NK-92 (cell line): ENCODE measurements at regions not wholly inside any gene's neighbourhood (a gene's known extent, or its start where the extent isn't known, plus 50 kb on each side); places are given as distances from the start of the nearest gene placed in this dataset.

Source experiments
- DNase-seq: peaks from one replicate; lab custom pipeline; 2025; ENCODE audit not compliant: unreplicated experiment; lab: John Stamatoyannopoulos, UW

DNA sequence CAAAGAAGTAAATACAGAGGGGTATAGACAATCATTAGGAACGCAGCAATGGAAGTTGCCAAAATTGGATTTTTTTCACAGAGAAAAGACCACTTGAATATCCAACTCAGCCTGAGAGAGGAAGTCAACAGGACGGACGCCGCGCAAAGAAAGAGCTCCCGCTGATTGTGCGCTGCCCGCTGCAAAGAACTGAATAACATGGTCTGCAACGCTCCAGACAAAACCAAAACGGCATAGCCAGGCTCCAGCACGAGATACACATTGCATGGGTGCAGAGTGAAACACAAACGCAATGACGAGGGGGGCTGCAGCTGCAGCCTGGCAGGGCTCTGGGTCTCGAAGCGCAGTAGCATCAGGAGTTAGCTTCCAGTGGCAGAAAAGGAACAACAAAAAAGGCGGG lies 113.9 kb upstream of the MGMT start:
- no peak for DNase-seq

DNA sequence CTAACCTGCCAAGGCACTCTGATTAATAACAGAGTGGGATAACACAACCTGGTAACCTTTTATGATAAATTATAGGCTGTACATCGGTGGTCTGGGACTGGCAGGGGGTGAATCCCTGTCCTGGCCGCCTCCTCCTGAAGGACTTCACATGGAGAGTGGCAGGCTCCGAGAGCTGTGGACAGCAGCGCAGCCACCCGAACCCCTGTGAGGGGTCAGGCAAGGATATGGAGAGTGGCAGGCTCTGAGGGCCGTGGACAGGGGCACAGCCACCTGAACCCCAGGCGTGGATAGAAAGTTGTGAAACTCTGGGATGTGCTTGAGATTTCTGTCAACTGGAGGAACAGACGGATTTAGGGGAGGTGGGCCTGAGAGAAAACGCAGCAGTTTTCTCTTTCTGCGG lies 107.0 kb upstream of the MGMT start:
- DNase-seq, result no peak

DNA sequence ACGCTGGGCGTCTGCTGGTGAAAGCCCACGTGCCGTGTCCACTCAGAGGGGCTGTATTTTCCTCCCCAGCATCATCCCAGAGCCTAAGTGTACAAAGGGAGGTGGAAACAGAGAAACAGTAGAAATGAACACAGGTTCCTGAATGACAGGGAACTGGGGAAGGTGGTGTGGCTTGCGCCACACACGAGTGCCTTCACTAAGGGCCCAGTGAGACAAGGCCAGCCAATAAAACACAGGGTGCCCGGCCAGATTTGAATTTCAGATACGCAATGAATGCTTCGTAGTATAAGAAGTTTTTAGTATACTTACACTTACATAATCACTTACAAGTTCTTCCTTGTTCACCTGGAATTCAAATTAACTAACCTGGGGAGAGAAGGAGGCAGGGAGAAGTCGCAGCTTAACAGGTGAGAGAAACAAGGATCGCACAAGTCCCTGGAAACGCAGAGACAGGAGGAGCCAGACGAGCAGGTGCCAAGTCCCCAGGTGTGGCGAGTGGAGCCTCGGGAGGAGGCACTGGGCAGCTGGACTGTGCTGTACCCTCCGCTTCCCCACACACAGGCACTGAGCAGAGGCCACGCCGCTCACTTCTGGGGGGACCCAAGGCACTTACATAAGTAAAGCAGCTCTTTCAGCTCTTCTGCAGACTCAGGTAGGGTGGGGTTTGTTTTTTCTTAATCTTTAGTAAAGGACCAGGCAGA lies 105.2 kb upstream of the MGMT start:
- no peak for DNase-seq

DNA sequence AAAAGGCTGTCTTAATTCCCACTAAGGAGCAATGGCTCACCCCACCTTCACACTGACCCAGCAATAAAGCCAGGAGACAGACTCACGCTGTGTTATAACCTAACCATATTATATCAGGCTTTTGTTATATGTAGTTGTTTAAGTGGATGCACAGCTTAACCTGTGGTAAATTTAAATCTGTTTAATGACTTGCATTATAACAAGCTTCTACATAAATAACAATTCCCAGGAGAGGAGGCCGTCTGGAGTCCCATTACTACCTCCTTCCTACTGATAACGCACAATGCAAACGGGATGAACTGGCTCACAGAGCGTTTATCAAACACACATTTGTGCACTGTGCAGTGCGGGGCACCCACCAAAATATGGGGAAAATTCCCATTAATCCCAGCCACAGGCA lies 102.1 kb upstream of the MGMT start:
- DNase-seq, result no peak

DNA sequence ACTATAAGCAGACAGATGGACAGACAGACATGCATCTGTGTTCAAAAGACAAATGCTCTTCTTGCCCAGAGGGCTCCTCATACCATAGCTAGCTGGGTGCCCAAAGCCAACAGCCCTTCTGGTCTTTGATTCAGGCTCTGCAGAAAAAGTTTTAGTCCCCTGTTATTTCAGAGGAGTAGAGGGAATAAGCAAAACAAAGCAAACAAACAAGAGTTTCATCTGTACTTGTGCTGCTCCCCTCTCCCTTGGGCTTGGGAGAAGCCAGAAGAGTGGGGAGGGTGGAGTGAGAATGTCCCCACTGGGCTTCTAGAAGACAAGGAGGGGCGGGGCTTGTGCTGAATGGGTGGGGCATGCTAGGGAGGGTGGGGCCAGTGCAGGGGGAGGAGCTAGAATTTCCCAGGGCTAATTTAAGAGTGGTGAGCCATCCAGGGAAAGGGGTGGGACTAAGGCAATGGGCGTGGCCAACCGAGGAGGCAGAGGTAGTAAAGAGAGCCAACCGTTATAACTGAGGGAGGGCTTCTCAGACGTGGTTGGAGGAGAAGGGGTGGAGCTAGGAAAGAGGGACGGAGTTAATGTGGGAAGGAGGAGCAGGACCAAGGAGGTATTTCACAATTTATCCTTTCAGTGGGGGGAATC lies 101.2 kb upstream of the MGMT start:
- no peak for DNase-seq

DNA sequence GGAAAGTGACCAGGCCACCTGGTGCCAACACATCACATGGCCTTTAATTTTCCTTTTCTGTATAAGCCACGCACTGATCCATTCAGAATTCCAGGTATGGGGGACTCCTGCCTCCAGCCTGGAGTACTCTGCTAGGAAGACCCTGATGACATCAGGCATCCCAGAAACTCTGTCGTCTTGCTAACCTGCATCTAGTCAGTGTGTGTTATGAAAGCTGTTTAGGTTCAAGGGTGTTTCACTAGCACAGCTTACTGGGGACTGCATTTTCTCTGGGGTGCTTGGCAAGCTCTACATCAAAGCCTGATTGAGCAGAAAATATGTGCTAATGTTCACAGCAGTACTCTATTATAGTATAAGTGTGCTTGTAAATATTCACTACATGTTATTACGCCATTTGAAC lies 100.6 kb upstream of the MGMT start:
- no peak for DNase-seq

DNA sequence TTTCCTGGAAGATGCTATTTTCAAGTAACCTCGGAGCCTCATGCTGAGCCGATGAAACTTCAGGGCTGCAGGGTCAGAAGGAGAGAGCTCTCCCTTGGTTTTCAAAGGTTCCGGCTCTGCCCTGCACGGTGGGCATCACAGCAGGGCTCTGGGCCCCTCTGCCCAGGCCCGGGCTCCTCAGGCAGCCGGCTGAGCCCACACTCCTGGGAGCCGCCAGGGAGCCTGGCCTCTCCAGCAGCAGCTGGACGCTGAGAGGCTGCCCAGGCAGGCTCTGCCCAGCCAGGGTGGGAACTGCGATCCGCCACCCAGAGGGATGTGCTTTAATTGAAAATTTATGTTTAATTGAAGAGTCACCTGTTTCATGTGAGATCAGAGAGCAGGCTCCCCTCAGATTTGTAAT lies 97.5 kb upstream of the MGMT start:
- DNase-seq, result no peak

DNA sequence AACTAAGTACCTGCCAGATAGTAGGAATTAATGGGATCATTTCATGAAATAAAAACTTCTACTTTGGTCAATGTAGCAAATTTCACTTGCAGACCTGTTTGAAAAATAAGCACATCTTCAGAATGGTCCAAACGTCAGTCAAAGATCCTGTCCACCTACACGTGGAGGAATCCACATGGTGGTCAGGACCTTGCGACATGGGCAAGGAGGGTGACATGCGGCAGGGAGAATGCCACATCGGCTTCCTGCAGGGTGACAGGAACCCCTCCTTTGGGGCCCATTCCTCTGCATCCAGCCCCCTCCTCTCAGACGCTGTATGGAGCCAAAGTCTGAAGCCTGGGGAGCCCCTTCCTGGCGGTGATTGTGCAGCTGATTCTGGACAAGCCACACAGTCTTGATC lies 95.5 kb upstream of the MGMT start:
- no peak for DNase-seq

DNA sequence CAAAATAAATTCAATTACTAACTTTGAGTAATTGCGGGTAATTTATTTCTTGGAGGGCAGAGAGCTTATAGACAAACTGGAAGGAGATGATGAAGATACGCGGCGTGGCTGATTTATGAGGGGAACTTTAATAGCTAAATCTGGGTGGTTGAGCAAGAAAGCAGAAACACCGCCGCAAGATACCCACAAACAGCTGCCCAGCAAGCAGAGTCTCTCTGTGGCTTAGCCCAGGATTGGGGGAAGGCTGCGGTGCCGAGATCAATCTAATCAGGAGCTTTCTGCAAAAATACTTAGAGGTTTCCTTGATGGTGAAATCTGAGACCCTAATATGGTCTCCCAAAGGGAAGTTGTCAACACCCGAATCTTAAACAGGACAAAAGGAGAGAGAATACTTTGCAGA lies 94.9 kb upstream of the MGMT start:
- no peak for DNase-seq

DNA sequence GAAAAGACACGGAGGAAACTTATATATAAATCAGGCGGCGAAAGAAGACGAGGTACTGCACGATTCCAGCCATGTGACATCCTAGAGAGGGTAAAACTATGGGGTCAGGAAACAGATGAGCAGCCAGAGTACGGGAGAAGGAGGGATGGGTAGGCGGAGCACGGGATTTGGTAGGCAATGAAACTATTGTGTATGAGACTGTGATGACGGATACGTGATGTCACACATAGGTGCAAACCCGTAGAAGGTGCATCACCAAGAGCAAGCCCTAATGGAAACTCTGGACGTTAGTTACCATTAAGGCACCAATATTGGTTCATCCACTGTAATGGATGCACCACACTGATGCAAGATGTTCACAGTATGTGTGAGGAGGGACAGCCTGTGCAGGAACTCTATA lies 93.8 kb upstream of the MGMT start:
- no peak for DNase-seq

DNA sequence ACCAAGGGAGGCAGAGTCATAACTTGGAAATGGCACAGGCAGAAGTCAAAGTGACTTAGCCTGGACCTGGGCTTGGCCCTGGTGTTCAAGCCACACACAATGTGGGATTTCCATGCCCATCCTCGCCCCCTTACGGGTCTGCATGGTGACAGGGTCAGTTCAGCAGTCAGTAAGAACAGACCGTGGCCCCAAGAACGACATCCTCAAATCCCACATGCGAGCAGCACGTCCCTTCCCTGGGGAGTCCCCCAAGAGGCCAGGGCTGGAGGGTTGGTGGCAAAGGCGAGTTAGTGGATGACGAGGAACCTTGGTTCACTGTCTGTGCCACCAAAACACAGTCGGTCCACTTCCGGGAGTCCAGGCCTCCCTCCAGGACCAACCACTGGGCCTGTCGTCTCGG lies 93.3 kb upstream of the MGMT start:
- DNase-seq, result no peak

DNA sequence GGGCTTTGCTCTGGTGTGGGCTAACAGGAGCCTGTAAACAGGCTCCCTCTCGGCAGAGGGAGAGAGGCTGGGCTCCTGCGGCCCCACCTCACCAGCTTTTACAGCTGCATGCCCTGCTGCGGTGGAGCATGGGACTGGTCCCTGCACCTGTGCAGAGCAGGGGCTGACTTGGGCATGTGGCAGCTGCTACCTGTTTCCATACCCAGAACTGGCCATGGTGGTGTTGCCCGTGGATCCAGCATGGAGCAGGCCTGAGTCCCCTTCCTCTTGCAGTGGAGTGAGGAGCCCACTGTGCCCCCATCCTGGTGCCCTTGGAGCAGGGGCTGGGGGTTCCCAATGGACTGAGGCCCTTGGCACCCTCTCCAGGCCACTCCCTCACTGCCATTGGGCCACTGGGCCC lies 91.9 kb upstream of the MGMT start:
- DNase-seq, result no peak

DNA sequence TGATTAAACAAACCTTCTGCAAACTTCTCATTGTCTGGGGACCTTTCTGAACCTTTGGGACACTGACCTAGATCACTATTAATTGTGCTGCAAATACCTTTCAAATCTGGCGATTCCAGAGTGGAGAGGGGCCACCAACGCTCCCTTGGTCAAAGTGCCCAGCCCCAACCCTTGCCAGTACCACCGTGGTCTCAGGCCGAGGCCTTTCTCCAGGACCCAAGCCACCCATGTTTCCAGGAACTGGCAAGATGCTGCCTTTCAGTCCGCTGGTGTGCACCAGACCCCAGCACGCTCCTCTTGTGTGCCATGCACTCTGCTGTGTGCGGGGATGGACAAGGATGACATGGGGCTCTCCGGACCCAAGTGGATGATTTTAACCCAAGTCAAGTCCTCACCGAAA lies 91.1 kb upstream of the MGMT start:
- DNase-seq, result no peak

DNA sequence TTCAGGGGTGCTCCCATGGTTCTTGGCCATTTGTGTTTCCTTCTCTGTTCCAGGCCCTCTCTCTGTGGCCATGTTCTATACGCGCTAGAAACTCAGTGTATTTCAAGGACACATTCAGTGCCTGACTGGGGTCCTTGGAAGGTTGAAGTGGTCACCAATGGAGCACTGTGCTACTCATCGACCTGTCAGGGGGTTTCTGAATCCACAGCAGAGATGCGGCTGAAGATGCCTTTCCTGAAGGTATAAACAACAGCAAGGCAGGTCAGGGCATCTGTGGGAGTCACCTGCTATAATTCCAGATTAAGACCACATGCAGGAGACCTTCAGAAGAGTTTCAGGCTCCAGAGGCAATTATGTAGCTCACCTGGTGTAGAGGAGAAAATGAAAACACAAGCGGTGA lies 86.8 kb upstream of the MGMT start:
- DNase-seq, result no peak

DNA sequence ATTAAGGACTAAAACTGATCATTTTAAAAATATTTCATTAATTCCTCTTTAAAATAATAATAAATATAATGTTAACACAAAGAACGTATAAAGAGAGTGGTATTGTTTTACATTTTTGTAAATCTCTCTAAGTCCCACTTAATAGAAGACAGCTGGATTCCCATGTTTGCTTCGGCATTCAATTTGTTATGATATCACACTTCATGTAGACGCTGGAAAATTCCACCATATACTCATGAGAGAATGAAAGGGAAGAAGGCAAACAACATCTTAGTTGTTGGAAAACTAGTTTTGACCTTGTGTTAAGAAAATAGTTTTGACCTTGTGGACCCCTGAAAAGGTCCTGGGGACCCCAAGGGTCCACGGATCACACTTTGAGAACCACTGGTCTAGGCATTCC lies 85.3 kb upstream of the MGMT start:
- DNase-seq, result no peak

DNA sequence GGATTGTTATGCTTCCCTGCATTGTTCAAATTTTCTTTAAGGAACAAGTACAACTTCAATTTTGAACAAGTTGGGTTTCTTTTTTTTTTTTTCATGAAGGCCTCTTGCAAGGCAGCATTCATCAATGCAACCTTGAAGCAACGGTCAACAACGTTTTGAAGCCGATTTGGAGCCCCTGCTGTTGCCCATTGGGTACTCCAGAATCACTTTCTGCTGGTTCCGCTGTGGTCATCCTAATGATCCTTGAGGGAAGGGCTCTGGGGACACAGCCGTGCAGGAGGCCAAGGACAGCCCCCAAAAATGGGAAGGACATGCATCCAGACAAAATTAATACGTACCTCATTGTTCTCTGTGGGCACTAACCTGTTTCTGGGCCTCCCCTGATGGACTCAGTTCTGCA lies 84.6 kb upstream of the MGMT start:
- no peak for DNase-seq

DNA sequence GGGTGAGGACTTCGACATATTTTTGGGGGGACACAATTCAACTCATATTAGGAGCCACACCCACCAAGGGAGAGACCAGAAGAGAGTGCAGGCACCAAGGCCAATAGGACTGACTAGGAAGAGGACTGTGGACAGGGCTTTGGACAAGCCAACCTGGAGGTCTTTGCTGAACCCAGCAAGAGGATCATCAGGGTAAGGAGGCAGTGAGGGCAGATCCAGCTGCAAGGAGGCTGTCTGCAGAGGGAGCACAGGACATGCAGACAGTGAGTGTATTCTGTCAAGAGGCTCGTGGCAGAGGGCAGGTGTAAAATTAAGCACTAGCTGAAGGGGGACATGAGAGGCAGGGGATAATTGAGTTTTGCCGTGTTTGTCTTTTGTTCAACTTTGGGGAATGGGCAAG lies 83.4 kb upstream of the MGMT start:
- no peak for DNase-seq

DNA sequence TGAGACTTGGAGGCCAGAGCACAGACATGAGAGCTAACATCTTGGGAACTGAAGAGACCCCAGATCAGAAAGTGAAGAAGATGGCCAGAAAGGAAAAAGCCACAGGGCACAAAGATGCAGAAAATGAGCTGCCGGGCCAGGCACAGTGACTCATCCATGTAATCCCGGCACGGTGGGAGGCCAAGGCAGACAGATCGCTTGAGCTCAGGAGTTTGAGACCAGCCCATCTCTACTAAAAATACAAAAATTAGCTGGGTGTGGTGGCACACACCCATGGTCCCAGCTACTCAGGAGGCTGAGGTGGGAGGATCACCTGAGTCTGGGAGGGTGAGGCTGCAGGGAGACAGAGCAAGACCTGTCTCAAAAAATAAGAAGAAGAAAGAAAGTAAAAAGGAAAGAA lies 81.4 kb upstream of the MGMT start:
- no peak for DNase-seq

DNA sequence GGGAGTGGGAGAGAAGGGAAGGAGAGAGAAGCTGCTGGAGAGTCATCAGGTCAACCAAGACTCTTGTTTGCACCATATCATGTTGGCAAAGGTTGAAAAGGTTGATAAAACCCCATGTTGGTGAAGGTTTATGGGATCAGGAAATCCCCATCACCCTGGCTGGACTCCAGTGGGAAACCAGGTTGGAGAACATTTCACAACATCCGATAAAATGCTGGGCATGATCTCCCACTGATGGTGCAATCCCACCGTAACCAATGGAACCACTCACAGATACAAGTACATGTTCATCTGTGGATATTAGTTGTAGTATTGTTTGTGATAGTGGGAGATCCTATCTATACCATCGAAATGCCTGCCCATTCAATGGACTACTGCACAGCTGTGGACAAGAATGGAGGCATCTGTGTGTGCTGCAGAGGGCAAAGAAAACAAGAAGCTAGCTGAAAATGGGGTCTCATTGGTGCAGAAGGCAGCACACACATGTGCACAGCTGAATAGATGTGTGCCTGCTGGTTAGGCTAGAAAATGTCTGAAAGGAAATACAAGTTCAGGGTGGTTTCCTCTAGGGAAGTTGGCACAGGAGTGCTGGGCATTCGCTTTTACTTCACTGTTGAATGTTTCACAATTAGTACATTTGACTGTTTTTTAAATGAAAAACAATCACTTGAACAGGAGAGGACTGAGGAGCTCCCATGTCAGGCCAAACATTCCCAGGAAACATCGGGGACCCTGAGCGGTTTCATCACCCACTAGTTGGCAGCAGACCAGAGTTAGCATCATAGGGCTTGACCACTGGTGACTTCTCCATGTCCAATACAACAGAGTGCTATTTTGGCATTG lies 80.4 kb upstream of the MGMT start:
- no peak for DNase-seq

DNA sequence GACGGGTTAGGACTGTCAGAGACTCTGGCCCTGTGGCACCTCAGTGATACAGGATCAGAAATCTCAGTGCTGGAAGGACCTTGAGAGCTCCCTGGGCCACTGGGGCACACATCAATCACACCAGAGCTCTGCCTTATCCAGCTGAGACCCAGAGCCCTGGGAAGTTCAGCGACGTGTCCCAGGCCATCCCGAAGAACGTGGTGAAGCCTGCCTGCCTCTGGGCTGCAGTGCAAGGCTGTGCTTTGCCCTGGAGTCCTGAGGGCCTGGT lies 79.8 kb upstream of the MGMT start:
- DNase-seq, result no peak

DNA sequence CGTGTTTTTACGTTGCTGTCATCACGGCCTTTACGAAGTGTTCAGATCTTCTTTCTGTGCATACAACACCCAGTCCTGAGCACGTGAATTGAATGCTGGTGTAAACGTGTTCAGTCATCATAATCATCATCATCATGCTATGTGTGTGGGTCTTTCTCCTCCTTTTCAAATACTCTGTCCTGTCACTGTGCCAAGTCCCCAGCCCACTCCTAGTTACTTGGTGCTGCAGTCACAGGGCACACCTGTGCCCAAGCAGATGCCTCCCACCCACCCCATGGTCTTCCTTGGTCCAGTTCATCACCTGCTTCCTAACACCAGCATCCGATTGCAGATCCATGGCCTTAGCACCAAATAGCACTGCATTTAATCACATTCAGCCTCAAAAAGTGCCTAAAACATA lies 78.6 kb upstream of the MGMT start:
- no peak for DNase-seq

DNA sequence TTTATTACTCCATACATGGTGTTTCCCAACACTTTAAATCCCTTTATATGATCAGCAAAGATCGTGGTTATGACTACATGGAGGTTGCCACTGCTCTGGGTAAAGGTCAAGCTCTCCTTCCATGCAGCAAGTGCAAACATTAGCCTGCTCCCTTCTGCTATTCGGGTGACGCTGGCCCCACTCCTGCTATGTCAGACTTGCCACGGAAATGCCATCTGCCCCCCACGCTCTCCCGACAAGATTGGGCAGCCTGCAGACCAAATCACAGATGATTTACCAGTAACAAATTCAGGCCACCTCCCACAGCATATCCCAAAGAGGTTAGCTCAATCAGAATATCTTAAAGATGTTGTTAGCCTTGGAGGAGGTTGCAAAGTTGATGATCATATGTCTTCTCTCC lies 77.8 kb upstream of the MGMT start:
- no peak for DNase-seq

DNA sequence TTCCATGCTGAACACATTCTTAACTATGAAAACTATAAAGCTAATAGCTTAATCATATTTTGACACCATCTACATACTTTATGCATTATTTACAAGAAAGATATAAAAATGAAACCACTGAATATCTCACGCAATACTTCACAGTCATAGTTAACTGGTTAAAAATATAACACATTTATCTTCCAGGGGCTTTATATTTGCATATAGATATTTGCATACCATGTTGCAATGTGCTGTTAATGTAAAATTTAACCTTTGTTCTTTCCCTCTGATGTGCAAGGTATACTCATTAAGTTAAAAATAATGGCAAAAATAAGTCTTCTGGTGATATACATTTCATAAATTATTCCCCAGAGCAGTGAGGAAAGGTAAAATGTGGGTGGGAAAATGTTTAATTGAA lies 76.9 kb upstream of the MGMT start:
- no peak for DNase-seq
